HG03460 (cell line): ENCODE measurements at regions not wholly inside any gene's neighbourhood (a gene's known extent, or its start where the extent isn't known, plus 50 kb on each side); places are given as distances from the start of the nearest gene placed in this dataset.
A peak's percentile ranks its signal among the peaks of the same experiment; 100 is the strongest.

ENCODE experiments used
- ATAC-seq: cut with Tn5 transposase; IDR thresholded peaks from one replicate; pipeline ENCODE4 v1.9.1; 2021; ENCODE audit not compliant: unreplicated experiment

- no peak for ATAC-seq
Observed at GRCh38 chr18:42258301-42258965, 303.4 kb downstream of the PIK3C3 start.

GRCh38 chr18:42261731-42262130 is 306.7 kb downstream of the PIK3C3 start:
- no peak for ATAC-seq

GRCh38 chr18:42264497-42264896 is 309.5 kb downstream of the PIK3C3 start:
- ATAC-seq = no peak

- no peak for ATAC-seq
Observed at GRCh38 chr18:42268186-42268725, 313.2 kb downstream of the PIK3C3 start.

- ATAC-seq = no peak
Observed at GRCh38 chr18:42268798-42269197, 313.8 kb downstream of the PIK3C3 start.

GRCh38 chr18:42271647-42272414 is 316.8 kb downstream of the PIK3C3 start:
- ATAC-seq = no peak

GRCh38 chr18:42274488-42275137 is 319.6 kb downstream of the PIK3C3 start:
- ATAC-seq = no peak

GRCh38 chr18:42275138-42275535 is 320.1 kb downstream of the PIK3C3 start:
- no peak for ATAC-seq

- ATAC-seq = no peak
Observed at GRCh38 chr18:42275949-42276730, 321.1 kb downstream of the PIK3C3 start.

GRCh38 chr18:42281124-42281523 is 326.1 kb downstream of the PIK3C3 start:
- ATAC-seq = no peak

GRCh38 chr18:42281851-42282250 is 326.8 kb downstream of the PIK3C3 start:
- ATAC-seq = no peak

- ATAC-seq = no peak
Observed at GRCh38 chr18:42287047-42287446, 332.0 kb downstream of the PIK3C3 start.

- ATAC-seq = no peak
Observed at GRCh38 chr18:42288129-42288528, 333.1 kb downstream of the PIK3C3 start.

GRCh38 chr18:42289526-42289925 is 334.5 kb downstream of the PIK3C3 start:
- no peak for ATAC-seq

GRCh38 chr18:42290318-42291307 is 335.6 kb downstream of the PIK3C3 start:
- ATAC-seq = no peak

- no peak for ATAC-seq
Observed at GRCh38 chr18:42292654-42293053, 337.6 kb downstream of the PIK3C3 start.

GRCh38 chr18:42296192-42296591 is 341.2 kb downstream of the PIK3C3 start:
- ATAC-seq = no peak

GRCh38 chr18:42296723-42297122 is 341.7 kb downstream of the PIK3C3 start:
- ATAC-seq = no peak

- ATAC-seq = peak; percentile 89
Observed at GRCh38 chr18:42298759-42299675, 344.0 kb downstream of the PIK3C3 start.
